ENCODE measurements at regions not wholly inside any gene's neighbourhood (a gene's known extent, or its start where the extent isn't known, plus 50 kb on each side); places are given as distances from the start of the nearest gene placed in this dataset.
"Not testable (repeated sequence)": the region's sequence is repeated elsewhere in the genome, so short reads cannot be mapped to it uniquely, and the experiment has no call there.

- no peak for DNase-seq (ENCODE audit: low read depth)
Observed at GRCh38 chr11:22441831-22442230, 103.7 kb downstream of the SLC17A6 start.

DNA sequence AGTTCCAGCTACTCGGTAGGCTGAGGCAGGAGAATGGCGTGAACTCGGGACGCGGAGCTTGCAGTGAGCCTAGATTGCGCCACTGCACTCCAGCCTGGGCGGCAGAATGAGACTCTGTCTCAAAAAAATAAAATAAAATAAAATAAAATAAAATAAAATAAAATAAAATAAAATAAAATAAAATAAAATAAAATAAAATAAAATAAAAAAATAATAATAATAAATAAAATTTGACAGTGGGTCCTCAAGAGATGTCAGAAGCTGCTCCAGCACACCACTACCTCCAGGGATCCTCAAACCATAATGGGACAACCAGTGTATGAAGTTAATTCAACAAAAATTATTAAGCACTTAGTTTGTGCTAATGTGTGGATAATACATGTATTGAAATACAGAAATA lies 97.4 kb downstream of the SLC17A6 start:
- DNase-seq (ENCODE audit: low read depth): not testable (repeated sequence)

DNA sequence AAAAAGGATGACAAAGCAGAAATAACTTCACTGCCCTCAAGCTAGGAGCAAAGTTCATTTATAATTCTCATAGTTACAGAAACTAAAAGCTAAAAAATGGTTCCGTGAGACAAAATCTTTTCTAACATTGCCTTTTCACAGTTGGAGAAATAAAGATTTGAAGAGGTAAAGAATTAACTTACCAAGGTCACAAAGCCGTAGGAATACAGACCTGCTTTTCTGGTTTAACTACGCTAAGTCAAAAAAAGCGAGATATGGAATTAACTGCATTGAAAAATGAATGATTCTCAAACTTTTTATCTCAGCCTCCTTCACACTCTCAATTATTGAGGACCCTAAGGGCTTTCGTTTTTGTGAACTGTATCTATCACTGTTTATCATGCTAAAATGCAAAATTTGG lies 95.3 kb downstream of the SLC17A6 start:
- DNase-seq (ENCODE audit: low read depth): no peak

- peak; percentile 5 for DNase-seq (ENCODE audit: low read depth)
Observed at GRCh38 chr11:22433094-22433455, 94.9 kb downstream of the SLC17A6 start.

- DNase-seq (ENCODE audit: low read depth): peak; percentile 19
Observed at GRCh38 chr11:22432291-22433093, 94.3 kb downstream of the SLC17A6 start.

DNA sequence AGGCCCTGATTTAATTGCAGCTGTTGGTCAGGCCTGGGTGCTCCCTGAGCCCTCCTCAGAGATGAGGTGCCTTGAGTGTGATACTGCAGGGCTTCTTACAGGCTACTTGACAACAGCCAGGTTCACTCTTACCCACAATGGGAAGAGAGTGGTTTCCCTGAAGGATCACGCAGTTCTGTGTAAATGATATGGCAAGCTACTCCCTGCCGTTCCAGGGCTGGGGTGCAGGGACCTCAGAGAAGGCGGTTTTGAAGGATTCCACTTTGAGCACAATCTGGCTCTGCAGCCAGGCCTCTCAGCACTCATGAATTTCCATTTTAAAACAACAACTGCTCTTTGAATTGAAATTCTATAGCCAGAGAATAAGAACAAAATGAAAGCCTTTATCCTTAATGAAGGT lies 92.9 kb downstream of the SLC17A6 start:
- no peak for DNase-seq (ENCODE audit: low read depth)

DNA sequence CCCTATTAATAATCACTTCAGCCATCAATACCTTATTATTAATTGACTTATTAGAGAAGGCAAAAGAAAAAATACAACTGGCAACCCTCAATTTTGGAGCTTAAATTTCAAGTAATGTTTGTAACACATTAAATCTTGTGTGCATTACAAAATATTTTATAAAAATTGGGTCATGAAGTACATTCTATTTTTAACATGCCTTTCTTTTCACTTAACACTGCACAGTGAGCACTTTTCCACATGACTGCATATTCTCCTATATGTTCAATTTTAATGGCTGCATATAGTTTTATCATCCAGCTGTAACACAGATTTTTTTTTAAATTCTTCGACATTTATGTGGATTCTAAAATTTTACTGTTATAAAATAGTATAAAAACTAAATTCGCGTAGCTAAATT lies 92.5 kb downstream of the SLC17A6 start:
- no peak for DNase-seq (ENCODE audit: low read depth)

DNA sequence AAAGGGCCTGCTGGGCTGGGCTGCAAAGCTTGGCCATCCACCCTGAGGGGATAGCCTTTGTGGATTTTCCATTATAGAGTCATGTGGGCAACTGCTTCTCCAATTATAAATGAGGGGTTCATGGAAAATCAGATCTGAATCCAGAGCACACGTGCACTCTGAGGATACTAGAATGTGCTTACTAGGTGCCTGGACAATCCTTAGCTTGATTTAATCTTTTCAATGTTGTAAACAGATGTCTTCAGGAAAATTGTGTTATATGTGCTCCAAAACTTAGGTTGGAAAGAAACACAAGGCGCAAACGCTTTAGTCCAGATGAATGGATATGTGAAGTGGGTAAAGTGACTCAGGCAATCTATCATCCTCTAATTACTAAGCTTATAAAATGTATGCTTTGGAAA lies 92.0 kb downstream of the SLC17A6 start:
- DNase-seq (ENCODE audit: low read depth): no peak

Data from Daoy (cell line).